ENCODE measurements at regions not wholly inside any gene's neighbourhood (a gene's known extent, or its start where the extent isn't known, plus 50 kb on each side); places are given as distances from the start of the nearest gene placed in this dataset.

- TF ChIP-seq CTCF (IDR thresholded peaks at IDR 0.05; ENCODE audit: low read depth, low read length) (no peak), EZH2phosphoT487 (IDR thresholded peaks at IDR 0.05; ENCODE audit: low read depth) (no peak)
These were observed 271.2 kb upstream of the RPL38 start for GRCh38 chr17:73932216-73932749.

All from OCI-LY3 (cell line).